Stromal cell of bone marrow (primary cell): ENCODE measurements at regions not wholly inside any gene's neighbourhood (a gene's known extent, or its start where the extent isn't known, plus 50 kb on each side); places are given as distances from the start of the nearest gene placed in this dataset.
"Not testable (repeated sequence)": the region's sequence is repeated elsewhere in the genome, so short reads cannot be mapped to it uniquely, and the experiment has no call there.

Source experiments
- DNase-seq: peaks from one replicate; pipeline ENCODE4 v3.0.0-alpha.2; 2012; ENCODE audit warnings: low read depth

- no peak for DNase-seq
Measured at GRCh38 chr13:71300602-71301001, 566.4 kb downstream of the DACH1 start.

DNA sequence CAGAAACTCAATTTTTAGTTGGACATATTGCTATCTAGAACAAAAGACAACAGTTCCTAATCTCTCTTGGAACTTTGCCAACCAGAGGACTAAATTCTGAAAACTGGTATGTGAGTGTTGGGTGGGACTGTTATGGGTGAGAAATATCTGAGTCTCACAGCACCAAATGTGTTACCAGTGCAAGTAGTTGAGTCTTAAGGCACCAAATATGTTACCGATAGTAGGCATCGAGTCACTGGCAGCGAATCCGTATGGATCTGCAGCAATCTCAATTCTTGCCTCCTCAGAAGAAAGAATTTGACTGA is 575.2 kb downstream of the DACH1 start:
- no peak for DNase-seq

DNA sequence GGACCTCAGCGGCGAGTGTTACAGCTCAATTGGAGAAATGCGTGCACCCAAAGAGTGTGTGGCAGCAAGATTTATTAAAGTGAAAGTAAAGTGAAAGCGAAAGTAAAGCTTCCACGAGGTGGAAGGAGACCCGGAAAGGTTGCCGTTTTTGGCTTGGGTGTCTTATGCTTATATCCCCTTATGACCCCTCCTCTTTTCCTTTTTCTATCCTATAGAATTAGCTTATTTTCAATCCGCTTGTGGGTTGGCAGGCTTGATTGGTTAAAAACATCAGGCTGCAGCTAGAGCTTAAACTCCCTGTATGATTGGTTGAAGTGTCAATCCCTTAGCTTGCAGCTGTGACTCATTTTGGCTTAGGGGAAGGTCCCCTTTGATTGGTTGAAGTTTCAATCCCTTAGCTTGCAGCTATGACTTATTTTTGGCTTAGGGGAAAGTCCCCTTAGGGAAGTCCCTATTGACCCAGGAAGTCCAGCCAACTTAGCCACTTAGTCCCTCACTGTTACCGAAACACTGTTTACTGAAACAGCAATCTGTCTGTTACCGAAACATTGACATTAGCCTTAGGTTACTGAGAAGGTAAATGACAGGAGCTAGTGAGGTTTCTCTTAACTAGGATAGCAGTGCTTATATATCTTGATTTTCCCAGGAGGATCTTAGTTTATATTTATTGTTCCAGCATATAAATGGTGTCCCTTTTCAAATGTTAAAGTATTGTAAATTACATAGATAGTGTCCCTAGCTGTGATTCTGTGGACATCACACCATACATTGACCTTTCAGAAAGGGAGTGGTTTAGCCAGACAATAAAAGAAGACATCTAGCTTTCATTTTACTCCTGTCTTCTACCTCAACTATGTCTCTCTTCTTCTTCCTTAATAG is 575.8 kb downstream of the DACH1 start:
- DNase-seq, result peak; percentile 14

DNA sequence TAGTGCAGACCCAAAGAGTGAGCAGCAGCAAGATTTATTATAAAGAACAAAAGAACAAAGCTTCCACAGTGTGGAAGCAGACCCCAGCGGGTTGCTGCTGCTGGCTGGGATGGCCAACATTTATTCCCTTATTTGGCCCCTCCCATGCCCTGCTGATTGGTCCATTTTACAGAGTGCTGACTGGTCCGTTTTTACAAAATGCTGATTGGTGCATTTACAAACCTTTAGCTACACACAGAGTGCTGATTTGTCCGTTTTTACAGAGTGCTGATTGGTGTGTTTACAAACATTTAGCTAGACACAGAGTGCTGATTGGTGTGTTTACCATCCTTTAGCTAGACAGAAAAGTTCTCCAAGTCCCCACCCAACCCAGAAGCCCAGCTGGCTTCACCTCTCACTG is 577.0 kb downstream of the DACH1 start:
- not testable (repeated sequence) for DNase-seq

DNA sequence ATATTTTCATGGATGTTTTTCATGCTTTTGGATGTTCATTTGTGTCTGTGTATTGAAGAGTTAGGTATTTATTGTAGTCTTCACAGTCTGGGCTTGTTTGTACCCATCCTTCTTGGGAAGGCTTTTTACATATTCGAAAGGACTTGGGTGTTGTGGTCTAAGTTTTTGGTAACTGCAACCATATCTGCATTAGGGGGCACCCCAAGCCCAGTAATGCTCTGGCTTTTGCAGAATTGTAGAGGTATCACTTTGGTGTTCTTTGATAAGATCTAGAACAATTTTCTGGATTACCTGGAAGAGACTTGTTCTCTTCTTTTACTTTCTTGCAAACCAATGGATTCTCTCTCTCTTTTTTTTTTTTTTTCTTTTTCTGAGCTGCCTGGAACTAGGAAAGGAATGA is 581.3 kb downstream of the DACH1 start:
- DNase-seq, result no peak

GRCh38 chr13:71278512-71278911 is 588.5 kb downstream of the DACH1 start:
- DNase-seq, result no peak

- no peak for DNase-seq
Measured at GRCh38 chr13:71274923-71275608, 591.9 kb downstream of the DACH1 start.

DNA sequence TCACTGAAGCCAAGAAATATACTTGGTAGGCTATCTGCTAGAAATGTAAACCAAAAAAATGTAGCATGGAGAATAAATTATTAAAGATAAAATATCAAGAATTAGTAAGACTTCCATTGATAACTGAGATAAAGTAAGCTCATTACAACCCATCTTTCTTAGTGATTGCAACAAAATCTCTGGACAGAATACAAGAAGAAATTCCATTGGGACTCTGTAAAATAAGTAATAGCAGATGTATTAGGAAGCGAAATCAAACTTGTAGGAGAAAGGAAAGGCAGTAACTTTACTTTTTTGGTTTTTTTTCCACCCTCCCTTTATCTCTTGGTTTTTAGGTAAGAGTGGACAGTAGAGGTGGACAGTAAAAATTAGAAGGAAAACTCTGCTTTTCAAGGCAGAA is 605.7 kb downstream of the DACH1 start:
- DNase-seq, result no peak

DNA sequence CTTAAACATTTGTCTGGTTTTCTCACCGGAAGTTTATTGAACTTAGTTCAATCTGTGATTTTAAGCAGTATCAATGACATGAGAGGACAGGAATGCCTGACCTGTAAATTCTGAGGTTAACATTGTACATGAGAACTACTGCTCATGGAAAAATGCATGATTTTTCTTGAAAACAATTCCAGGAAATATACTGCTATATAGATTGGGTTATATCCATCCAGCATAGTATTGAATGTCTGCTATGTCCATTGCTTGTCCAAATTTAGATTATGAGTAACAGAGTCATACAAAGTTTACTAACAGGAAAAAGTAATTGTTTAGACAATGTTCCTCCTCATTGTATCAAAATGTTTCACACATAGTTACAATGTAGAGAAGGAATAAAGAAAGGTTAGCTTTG is 606.8 kb downstream of the DACH1 start:
- DNase-seq, result no peak

DNA sequence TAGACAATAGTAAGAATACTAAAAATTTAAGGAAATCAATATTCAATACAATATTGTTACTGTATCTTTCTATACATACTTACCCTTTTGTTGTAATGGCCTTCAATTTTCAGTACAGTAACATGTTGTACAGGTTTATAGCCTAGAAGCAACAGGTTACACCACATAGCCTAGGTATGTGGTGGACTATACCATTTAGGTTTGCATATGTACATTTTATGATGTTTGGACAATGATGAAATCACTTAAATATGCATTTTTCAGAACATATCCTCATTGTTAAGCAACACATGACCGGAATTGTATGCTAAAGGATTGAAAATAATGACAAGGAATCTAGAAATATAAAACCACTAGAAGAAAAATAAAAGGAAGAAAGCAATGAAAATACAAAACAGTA is 611.4 kb downstream of the DACH1 start:
- DNase-seq, result no peak

DNA sequence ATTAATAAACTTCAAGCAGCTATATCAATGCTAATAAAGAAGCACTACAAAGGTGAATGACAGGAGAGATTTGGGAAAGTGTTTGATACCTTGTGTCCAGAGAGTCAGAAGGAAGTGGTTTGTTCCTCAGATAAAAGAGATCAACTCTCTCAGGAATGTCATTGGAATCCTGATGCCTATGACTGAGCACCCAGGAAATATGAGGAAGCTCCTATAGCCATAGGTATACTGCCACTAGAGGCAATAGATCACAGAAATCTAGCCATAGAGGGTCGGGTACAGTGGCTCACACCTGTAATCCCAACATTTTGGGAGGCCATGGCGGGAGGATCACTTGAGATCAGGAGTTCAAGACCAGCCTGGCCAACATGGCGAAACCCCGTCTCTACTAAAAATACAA is 612.6 kb downstream of the DACH1 start:
- DNase-seq, result no peak

DNA sequence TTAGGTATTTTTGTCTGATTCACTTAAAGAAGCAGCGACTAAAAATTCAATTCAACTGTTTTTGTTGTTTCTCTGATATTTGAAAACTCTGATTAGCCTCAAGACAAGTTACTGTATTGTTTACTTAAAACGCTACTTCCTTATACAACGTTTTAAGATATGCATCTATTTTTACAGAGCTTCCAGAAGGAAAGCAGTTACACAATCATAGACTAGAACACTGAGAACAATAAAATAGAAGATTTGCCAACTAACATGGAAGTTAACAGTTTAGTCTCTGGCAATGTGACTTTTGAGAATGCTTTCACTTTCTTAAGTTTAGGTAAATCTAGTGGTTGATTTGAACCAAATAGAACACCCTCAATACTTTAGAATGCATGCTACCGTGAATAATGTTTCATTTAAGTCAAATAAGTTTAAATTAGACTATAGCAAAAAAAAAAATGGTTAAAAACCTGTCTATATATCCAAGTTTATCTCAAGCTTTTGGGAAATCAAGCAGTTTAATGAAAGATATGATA is 614.8 kb downstream of the DACH1 start:
- DNase-seq, result no peak

GRCh38 chr13:71251292-71251951 is 615.6 kb downstream of the DACH1 start:
- DNase-seq, result no peak

DNA sequence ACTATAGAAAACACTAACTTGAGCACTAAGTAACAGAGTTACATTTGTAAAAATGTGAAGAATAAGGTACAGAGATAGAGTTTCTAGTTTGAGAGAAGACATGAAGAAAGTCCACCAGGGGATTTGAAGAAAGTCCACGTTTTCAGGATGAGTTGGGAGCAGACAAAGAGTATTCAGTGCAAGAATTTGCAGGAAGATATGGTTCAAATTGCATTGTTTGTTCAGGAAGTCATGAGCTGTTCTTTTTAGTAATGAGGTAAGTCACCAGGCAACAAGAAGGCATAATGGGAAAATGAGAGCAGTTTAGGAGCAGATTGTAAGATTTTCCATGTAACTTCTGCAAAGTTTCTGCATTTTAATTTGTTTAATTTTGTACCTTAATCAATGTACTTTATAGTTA is 618.0 kb downstream of the DACH1 start:
- DNase-seq, result no peak

DNA sequence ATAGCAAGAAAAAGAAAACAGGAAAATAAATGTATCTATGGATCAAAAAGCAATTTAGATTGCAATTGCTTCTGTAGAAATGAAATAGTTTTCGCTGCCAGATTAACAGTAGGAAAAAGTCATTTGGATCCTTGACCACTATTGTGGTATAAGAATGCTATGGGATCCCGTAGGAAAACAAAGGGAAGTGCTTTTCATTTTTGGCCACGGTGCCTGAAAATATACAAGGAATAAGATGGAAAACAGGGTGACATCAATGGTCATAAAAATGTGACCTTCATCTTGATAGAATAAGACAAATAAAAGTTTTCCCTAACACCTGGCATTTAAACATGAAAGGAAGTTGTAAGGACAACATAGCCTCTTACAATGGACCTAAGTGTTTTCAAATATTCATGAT is 622.8 kb downstream of the DACH1 start:
- DNase-seq, result no peak

GRCh38 chr13:71242201-71242600 is 624.8 kb downstream of the DACH1 start:
- no peak for DNase-seq

DNA sequence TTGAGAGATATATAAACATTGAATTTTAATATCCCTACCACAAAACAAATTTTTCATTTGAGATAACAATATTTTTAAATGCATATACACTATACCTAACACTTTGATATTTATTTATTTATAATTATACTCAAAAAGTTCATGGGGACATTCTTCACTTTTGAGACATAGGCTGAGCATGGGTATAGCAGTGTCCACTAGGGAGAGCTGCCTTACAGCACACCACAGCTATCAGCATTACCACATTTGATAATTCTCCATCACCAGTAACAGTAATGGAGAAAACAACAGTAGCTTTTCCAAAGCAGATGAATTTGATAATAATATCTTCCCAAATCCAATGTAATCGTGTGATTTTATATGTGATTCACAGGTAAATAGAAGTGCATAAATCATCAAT is 626.1 kb downstream of the DACH1 start:
- DNase-seq, result no peak

DNA sequence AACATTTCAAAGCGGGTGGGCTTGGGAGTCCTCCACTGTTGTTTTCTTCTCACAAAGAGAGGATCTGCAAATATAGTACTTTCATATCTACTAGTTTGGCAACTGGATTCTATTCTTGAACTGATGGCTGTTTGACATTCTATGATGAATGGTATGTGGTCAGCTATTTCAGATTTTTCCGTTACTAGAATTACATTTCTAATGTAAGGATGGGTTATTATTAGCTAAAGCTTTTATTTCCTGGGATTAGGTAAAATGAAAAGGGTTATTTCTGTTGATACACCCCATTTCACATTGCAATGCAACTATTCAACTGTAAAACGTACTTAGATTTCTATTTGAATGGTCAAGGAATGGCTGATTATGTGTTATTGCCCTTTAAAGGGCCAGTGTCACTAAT is 629.7 kb downstream of the DACH1 start:
- no peak for DNase-seq

GRCh38 chr13:71219698-71220415 is 647.1 kb downstream of the DACH1 start:
- no peak for DNase-seq

DNA sequence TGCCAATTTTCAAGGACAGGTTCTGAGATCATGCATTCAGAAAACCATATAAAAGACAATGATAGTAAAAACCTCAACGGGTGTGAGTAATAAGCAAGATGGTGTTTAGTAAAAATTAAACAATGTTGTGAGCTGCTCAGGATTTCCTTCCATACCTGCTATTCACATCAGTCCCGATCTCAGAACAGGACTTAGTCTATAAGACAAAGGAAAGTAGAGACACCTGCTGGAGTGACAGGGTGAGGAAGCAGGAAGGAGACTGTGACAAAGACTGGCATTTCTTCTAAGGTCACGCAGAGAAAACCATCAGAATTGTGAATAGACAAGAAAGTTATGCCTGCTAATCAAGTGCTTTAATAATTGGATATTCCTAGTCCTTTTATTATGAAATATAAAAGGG is 648.0 kb downstream of the DACH1 start:
- DNase-seq, result no peak

- no peak for DNase-seq
Measured at GRCh38 chr13:71217827-71218226, 649.2 kb downstream of the DACH1 start.

DNA sequence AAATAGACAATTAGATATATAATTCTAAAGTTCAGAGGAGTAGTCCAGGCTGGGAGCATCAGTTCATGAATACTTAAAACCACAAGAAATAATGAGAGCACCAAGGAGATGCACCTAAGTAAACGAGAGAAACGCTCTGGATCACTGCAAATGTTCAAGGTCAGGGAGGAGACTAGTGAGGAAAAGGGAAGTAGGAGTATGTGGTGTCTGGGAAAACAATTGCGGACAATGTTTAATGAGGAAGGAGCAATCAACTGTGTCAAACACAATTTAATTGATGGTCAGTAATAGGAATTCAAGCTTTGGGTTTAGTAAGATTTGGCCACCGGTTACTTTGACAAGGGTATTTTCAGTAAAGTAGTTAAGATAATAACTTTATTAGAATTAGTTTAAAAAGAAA is 652.2 kb downstream of the DACH1 start:
- DNase-seq, result no peak
